Amniotic epithelial cell (primary cell): ENCODE measurements at regions not wholly inside any gene's neighbourhood (a gene's known extent, or its start where the extent isn't known, plus 50 kb on each side); places are given as distances from the start of the nearest gene placed in this dataset.

ENCODE experiments used
- DNase-seq: peaks from one replicate; pipeline ENCODE4 v3.0.0-alpha.2; 2010; ENCODE audit warnings: low read depth

- DNase-seq = no peak
Observed at GRCh38 chr4:180925805-180926204, 1317.4 kb upstream of the TENM3 start.

- no peak for DNase-seq
Observed at GRCh38 chr4:180926277-180926676, 1316.9 kb upstream of the TENM3 start.

GRCh38 chr4:180932370-180933001 lies 1310.7 kb upstream of the TENM3 start:
- no peak for DNase-seq

- no peak for DNase-seq
Observed at GRCh38 chr4:180937083-180937482, 1306.1 kb upstream of the TENM3 start.

- DNase-seq = no peak
Observed at GRCh38 chr4:180940680-180941079, 1302.5 kb upstream of the TENM3 start.

- DNase-seq = no peak
Observed at GRCh38 chr4:180942367-180942916, 1300.8 kb upstream of the TENM3 start.

- no peak for DNase-seq
Observed at GRCh38 chr4:180946188-180946587, 1297.0 kb upstream of the TENM3 start.

GRCh38 chr4:180947425-180947824 lies 1295.8 kb upstream of the TENM3 start:
- DNase-seq = no peak

- no peak for DNase-seq
Observed at GRCh38 chr4:180949424-180950213, 1293.6 kb upstream of the TENM3 start.

- no peak for DNase-seq
Observed at GRCh38 chr4:180950377-180950776, 1292.8 kb upstream of the TENM3 start.

- no peak for DNase-seq
Observed at GRCh38 chr4:180951312-180951711, 1291.9 kb upstream of the TENM3 start.

GRCh38 chr4:180953572-180953971 lies 1289.6 kb upstream of the TENM3 start:
- DNase-seq = no peak

GRCh38 chr4:180960743-180961401 lies 1282.3 kb upstream of the TENM3 start:
- DNase-seq = no peak

GRCh38 chr4:180962268-180962667 lies 1280.9 kb upstream of the TENM3 start:
- DNase-seq = no peak

- no peak for DNase-seq
Observed at GRCh38 chr4:180966312-180966711, 1276.9 kb upstream of the TENM3 start.

GRCh38 chr4:180967936-180968335 lies 1275.3 kb upstream of the TENM3 start:
- no peak for DNase-seq

- DNase-seq = no peak
Observed at GRCh38 chr4:180973894-180974293, 1269.3 kb upstream of the TENM3 start.

GRCh38 chr4:180990931-180991330 lies 1252.3 kb upstream of the TENM3 start:
- DNase-seq = no peak

- no peak for DNase-seq
Observed at GRCh38 chr4:180993244-180993836, 1249.9 kb upstream of the TENM3 start.

GRCh38 chr4:180994722-180995121 lies 1248.5 kb upstream of the TENM3 start:
- no peak for DNase-seq

GRCh38 chr4:180999217-180999616 lies 1244.0 kb upstream of the TENM3 start:
- DNase-seq = no peak

- DNase-seq = no peak
Observed at GRCh38 chr4:181004056-181004455, 1239.1 kb upstream of the TENM3 start.
